K562 (cell line): ENCODE measurements at regions not wholly inside any gene's neighbourhood (a gene's known extent, or its start where the extent isn't known, plus 50 kb on each side); places are given as distances from the start of the nearest gene placed in this dataset.

Source experiments
- BRF1 ChIP-seq: IDR thresholded peaks from 3 replicates; pipeline ENCODE4 v1.6.1; 2011; ENCODE audit warnings: borderline replicate concordance, mild to moderate bottlenecking; ENCODE audit not compliant: insufficient read length; ENCODE audit errors: extremely low read depth
- CBX8 ChIP-seq: fragments of 200-600 bp; sonication (generic); IDR thresholded peaks from 2 replicates; pipeline ENCODE4 v1.6.1; 2012; ENCODE audit warnings: borderline replicate concordance, mixed run types, low read depth, mild to moderate bottlenecking, moderate library complexity, mixed read lengths, low read length, control low read depth, inconsistent platforms; ENCODE audit not compliant: poor library complexity, severe bottlenecking; ENCODE audit errors: extremely low read depth
- KDM2B ChIP-seq: fragments of 250-450 bp; sonication (Bioruptor Pico); IDR thresholded peaks from 2 replicates; pipeline ENCODE4 v1.8.0; 2021; ENCODE audit warnings: mild to moderate bottlenecking, moderate library complexity
- MAZ ChIP-seq, 2 experiments: fragments of 450-650 bp in 1 of 2; sonication (generic) in 1 of 2; formaldehyde crosslinking; IDR thresholded peaks in 1 of 2; conservative IDR thresholded peaks in 1 of 2; 2 replicates each; pipeline versions ENCODE4 v1.4.0 to v1.5.0; 2020; ENCODE audit warnings: mild to moderate bottlenecking in 1 of 2, missing genetic modification reagents in 1 of 2
- MCM7 ChIP-seq, 2 experiments: fragments of 450-650 bp; IDR thresholded peaks; 2 replicates each; pipeline ENCODE4 v1.6.1; 2016 to 2018
- RBM15 ChIP-seq: fragments of 200-400 bp; formaldehyde crosslinking; IDR thresholded peaks from 2 replicates; pipeline ENCODE4 v1.6.1; 2018; ENCODE audit warnings: mild to moderate bottlenecking, low read length, moderate library complexity; ENCODE audit not compliant: insufficient read depth
- REST ChIP-seq, 2 experiments: fragments of 450-650 bp; formaldehyde crosslinking in 1 of 2; IDR thresholded peaks; 2 replicates each; pipeline versions ENCODE4 v1.4.0 to v1.6.1; 2014 to 2020; ENCODE audit warnings: mild to moderate bottlenecking in 2 of 2, borderline replicate concordance in 1 of 2, low read depth in 1 of 2
- SMAD4 ChIP-seq: fragments of 250-450 bp; sonication (Bioruptor Pico); conservative IDR thresholded peaks from 2 replicates; pipeline ENCODE4 v1.8.0; 2021; ENCODE audit warnings: inconsistent platforms, mild to moderate bottlenecking, moderate library complexity
- SMARCA5 ChIP-seq: fragments of 450-650 bp; IDR thresholded peaks from 2 replicates; pipeline ENCODE4 v1.6.1; 2016
- SREBF1 ChIP-seq: fragments of 150-350 bp; IDR thresholded peaks from 2 replicates; pipeline ENCODE4 v1.6.1; 2014; ENCODE audit warnings: antibody characterized with exemption, low read depth, low read length, borderline replicate concordance
- TAF15 ChIP-seq: fragments of 200-400 bp; formaldehyde crosslinking; IDR thresholded peaks from 2 replicates; pipeline ENCODE4 v1.6.1; 2017; ENCODE audit warnings: mild to moderate bottlenecking, low read depth, low read length, moderate library complexity
- TRIM28 ChIP-seq: fragments of 450-650 bp; IDR thresholded peaks from 2 replicates; pipeline ENCODE4 v1.6.1; 2017
- YY1 ChIP-seq, 3 experiments: IDR thresholded peaks; 2 replicates each; pipeline ENCODE4 v1.6.1; 2011; ENCODE audit warnings: low read length in 2 of 3, mild to moderate bottlenecking in 2 of 3, moderate library complexity in 2 of 3, borderline replicate concordance in 1 of 3, control low read depth in 1 of 3, low read depth in 1 of 3; ENCODE audit not compliant: insufficient read depth in 3 of 3, insufficient replicate concordance in 2 of 3, control insufficient read depth in 1 of 3, insufficient read length in 1 of 3; ENCODE audit errors: extremely low read depth in 1 of 3
- ZBTB11 ChIP-seq, 3 experiments: fragments of 200-800 bp in 1 of 3; fragments of 250-450 bp in 1 of 3; fragments of 450-650 bp in 1 of 3; sonication (Bioruptor Pico) in 1 of 3; sonication (Bioruptor generic) in 1 of 3; formaldehyde crosslinking in 1 of 3; IDR thresholded peaks; 2 replicates each; pipeline versions ENCODE4 v1.6.1 to v1.8.0; 2016 to 2022; ENCODE audit warnings: mild to moderate bottlenecking in 2 of 3, missing genetic modification characterization in 2 of 3, missing compliant biosample characterization in 1 of 3, moderate library complexity in 1 of 3
- ZNF316 ChIP-seq: fragments of 450-650 bp; IDR thresholded peaks from 2 replicates; pipeline ENCODE4 v1.6.1; 2016

DNA sequence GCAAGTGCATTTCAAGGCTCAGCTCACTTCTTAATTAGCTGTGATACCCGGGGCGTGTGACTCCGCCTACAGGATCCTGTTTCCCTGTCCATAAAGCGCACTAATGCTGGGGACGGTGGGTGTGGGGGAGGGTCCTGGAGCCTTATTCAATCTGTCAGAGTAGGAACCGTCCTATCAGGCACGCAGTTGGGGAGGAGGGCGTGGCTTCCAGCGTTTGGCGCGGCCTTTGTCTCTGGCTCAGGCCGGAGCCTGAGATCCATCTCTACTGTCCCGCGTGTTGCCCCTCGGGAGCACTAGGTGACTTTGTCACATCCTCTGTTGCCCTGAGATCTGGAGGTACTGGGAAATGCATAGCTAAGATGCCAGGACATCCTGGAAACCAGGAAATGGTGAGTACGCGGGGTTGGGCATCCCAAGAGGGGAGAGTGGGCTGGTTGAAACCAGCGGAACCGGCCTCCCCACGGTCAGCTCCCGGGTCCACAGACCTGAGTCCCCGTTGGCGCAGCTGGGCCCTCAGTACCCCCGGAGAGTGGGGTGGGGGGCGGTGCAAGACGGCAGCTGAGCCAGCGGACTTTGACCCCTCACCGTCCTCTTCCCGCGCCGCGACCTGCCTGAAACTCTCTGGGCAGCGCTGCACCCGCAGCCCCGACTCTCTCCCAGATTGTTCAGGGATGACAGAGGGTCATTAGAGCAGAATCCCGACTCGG is 104.4 kb upstream of the ZNF92 start (continued):
- TF ChIP-seq ZBTB11 (CRISPR knock-in tag; IDR thresholded peaks at IDR 0.05), result 0 out of 6 replicates have a peak, but pooled peaks of 1 of the 3 experiments have one; percentile 21
- no peak for TF ChIP-seq MCM7 (IDR thresholded peaks at IDR 0.05)
- peak in 1 of 3 experiments; percentile 40 for TF ChIP-seq YY1 (IDR thresholded peaks at IDR 0.05; ENCODE audit: borderline replicate concordance in 1 of 3, control insufficient read depth in 1 of 3, extremely low read depth in 1 of 3, insufficient read depth in 3 of 3, insufficient read length in 1 of 3, insufficient replicate concordance in 2 of 3, low read depth in 1 of 3, low read length in 2 of 3)
- TF ChIP-seq CBX8, result no peak
- TF ChIP-seq ZNF316, result no peak
- no peak for TF ChIP-seq SMAD4 (CRISPR knock-in tag)
- no peak for TF ChIP-seq TAF15
- TF ChIP-seq KDM2B (CRISPR knock-in tag), result no peak
- TF ChIP-seq SMARCA5, result no peak
- TF ChIP-seq MAZ (CRISPR knock-in tag; conservative IDR thresholded peaks at IDR 0.05 in 1 of 2, IDR thresholded peaks at IDR 0.05 in 1 of 2), result no peak; a peak in 1 of 4 replicates
- TF ChIP-seq RBM15, result no peak
- TF ChIP-seq SREBF1, result no peak
- TF ChIP-seq TRIM28, result no peak
- no peak for TF ChIP-seq BRF1
- peak; percentile 42 for TF ChIP-seq REST (IDR thresholded peaks at IDR 0.05; ENCODE audit: borderline replicate concordance)
- no peak for TF ChIP-seq REST (CRISPR knock-in tag; IDR thresholded peaks at IDR 0.05; ENCODE audit: low read depth)
